Calu3 (cell line): ENCODE measurements at regions not wholly inside any gene's neighbourhood (a gene's known extent, or its start where the extent isn't known, plus 50 kb on each side); places are given as distances from the start of the nearest gene placed in this dataset.

Experiments used
- BruUV-seq: library from RNA; stranded (reverse); fragments of 400-500 nt; replicated peaks from 2 replicates; lab custom pipeline; 2021; lab: Mats Ljungman, UMichigan
- CTCF ChIA-PET: fragments of 300-600 bp; sonication (Branson Sonifier 250); formaldehyde crosslinking; loops from one replicate; lab custom pipeline; 2022; ENCODE audit warnings: antibody characterized with exemption; lab: Charles Lee
- DNase-seq: peaks from one replicate; pipeline ENCODE4 v3.0.0; 2022
- H3K27ac Mint-ChIP-seq: one replicate; pipeline ENCODE4 v1.8.0; 2022; ENCODE audit warnings: mixed read lengths; ENCODE audit not compliant: unreplicated experiment
- H3K27me3 Mint-ChIP-seq: one replicate; pipeline ENCODE4 v1.8.0; 2022; ENCODE audit warnings: mixed read lengths; ENCODE audit not compliant: unreplicated experiment
- H3K36me3 Mint-ChIP-seq: one replicate; pipeline ENCODE4 v1.8.0; 2022; ENCODE audit warnings: mild to moderate bottlenecking, moderate library complexity, mixed read lengths; ENCODE audit not compliant: insufficient read depth, unreplicated experiment
- H3K4me1 Mint-ChIP-seq: one replicate; pipeline ENCODE4 v1.8.0; 2022; ENCODE audit warnings: mild to moderate bottlenecking, low read depth, mixed read lengths; ENCODE audit not compliant: unreplicated experiment
- H3K4me3 Mint-ChIP-seq: one replicate; pipeline ENCODE4 v1.8.0; 2022; ENCODE audit warnings: mild to moderate bottlenecking, low read depth, moderate library complexity, mixed read lengths; ENCODE audit not compliant: unreplicated experiment
- H3K9me3 Mint-ChIP-seq: one replicate; pipeline ENCODE4 v1.8.0; 2022; ENCODE audit warnings: low read depth, mixed read lengths; ENCODE audit not compliant: unreplicated experiment
- CTCF ChIP-seq: fragments of 200-600 bp; IDR thresholded peaks from one replicate; pipeline ENCODE4 v1.8.0; 2022; ENCODE audit warnings: antibody characterized with exemption; ENCODE audit not compliant: unreplicated experiment
- intact Hi-C: fragments of 100-400 bp; cut with micrococcal nuclease; formaldehyde crosslinking; loops from one replicate; pipeline ENCODE4 v1.10.0; 2022; ENCODE audit not compliant: unreplicated experiment

GRCh38 chr18:59966913-59967312, 67.1 kb downstream of the PMAIP1 start:
- CTCF ChIA-PET = no interaction called here
- intact Hi-C loops = no loop called here
- no TSS peak for BruUV-seq
- no peaks in the 10 kb centered on the region for H3K4me1 Mint-ChIP-seq
- no peaks in the 10 kb centered on the region for H3K9me3 Mint-ChIP-seq
- H3K27me3 Mint-ChIP-seq = no peaks in the 10 kb centered on the region
- TF ChIP-seq CTCF = no peak
- no peaks in the 10 kb centered on the region for H3K36me3 Mint-ChIP-seq
- H3K4me3 Mint-ChIP-seq = no peak overlapping the region
- DNase-seq = no peak
- H3K27ac Mint-ChIP-seq = no peak overlapping the region

GRCh38 chr18:59963229-59963628, 63.4 kb downstream of the PMAIP1 start:
- no peaks in the 10 kb centered on the region for H3K36me3 Mint-ChIP-seq
- H3K27ac Mint-ChIP-seq = no peak overlapping the region
- H3K4me3 Mint-ChIP-seq = no peak overlapping the region
- TF ChIP-seq CTCF = no peak
- DNase-seq = no peak
- intact Hi-C loops = no loop called here
- H3K9me3 Mint-ChIP-seq = no peaks in the 10 kb centered on the region
- no TSS peak for BruUV-seq
- CTCF ChIA-PET = no interaction called here
- peaks cover 15% of the 10 kb centered on the region for H3K4me1 Mint-ChIP-seq
- no peaks in the 10 kb centered on the region for H3K27me3 Mint-ChIP-seq

- CTCF ChIA-PET = interaction anchor here (1.4 kb wide), 1 partner anchor 27 kb away, joined by 3 read pairs; no protein-coding TSS in a partner anchor
- DNase-seq = no peak
- TF ChIP-seq CTCF = no peak
- intact Hi-C loops = no loop called here
- Mint-ChIP-seq H3K4me3 (no peak overlapping the region), H3K27ac (no peak overlapping the region), H3K27me3 (no peaks in the 10 kb centered on the region), H3K9me3 (no peaks in the 10 kb centered on the region), H3K36me3 (no peaks in the 10 kb centered on the region), H3K4me1 (peaks cover 29% of the 10 kb centered on the region)
- BruUV-seq = no TSS peak
These were observed 61.3 kb downstream of the PMAIP1 start for GRCh38 chr18:59961070-59961469.

GRCh38 chr18:59960272-59960671, 60.5 kb downstream of the PMAIP1 start:
- no peaks in the 10 kb centered on the region for H3K36me3 Mint-ChIP-seq
- CTCF ChIA-PET = interaction anchor here (0.5 kb wide), 1 partner anchor 50 kb away, joined by 3 read pairs; no protein-coding TSS in a partner anchor

More at GRCh38 chr18:59960272-59960671, 60.5 kb downstream of the PMAIP1 start:
- no peak for DNase-seq
- TF ChIP-seq CTCF = no peak
- Mint-ChIP-seq H3K4me3 (no peak overlapping the region), H3K9me3 (no peaks in the 10 kb centered on the region), H3K27me3 (no peaks in the 10 kb centered on the region), H3K27ac (no peak overlapping the region), H3K4me1 (peaks cover 29% of the 10 kb centered on the region)
- no TSS peak for BruUV-seq
- intact Hi-C loops = no loop called here
